Vagina (tissue), 2 donors: ENCODE measurements at regions not wholly inside any gene's neighbourhood (a gene's known extent, or its start where the extent isn't known, plus 50 kb on each side); places are given as distances from the start of the nearest gene placed in this dataset.

ENCODE experiments used
- CTCF ChIP-seq, 3 experiments: fragments of 450-650 bp in 2 of 3; fragments of 200-600 bp in 1 of 3; sonication (generic) in 1 of 3; IDR thresholded peaks; one replicate each; pipeline ENCODE4 v1.5.1; 2017 to 2019; ENCODE audit warnings: antibody characterized with exemption in 3 of 3, mild to moderate bottlenecking in 2 of 3, moderate library complexity in 2 of 3
- POLR2A ChIP-seq, 2 donors: fragments of 450-650 bp; IDR thresholded peaks; one replicate each; pipeline ENCODE4 v1.6.1; 2017; ENCODE audit warnings: antibody characterized with exemption in 2 of 2, mild to moderate bottlenecking in 2 of 2, moderate library complexity in 2 of 2

GRCh38 chr1:234707641-234708040 is 97.7 kb upstream of the IRF2BP2 start:
- TF ChIP-seq CTCF (IDR thresholded peaks at IDR 0.05) (no peak), POLR2A (IDR thresholded peaks at IDR 0.05) (no peak)
